ENCODE measurements at regions not wholly inside any gene's neighbourhood (a gene's known extent, or its start where the extent isn't known, plus 50 kb on each side); places are given as distances from the start of the nearest gene placed in this dataset.

GRCh38 chr2:20128506-20129330 lies 77.3 kb upstream of the LAPTM4A start:
- no peak for TF ChIP-seq CTCF (IDR thresholded peaks at IDR 0.05)
- TF ChIP-seq POLR2A (IDR thresholded peaks at IDR 0.05), result no peak
